T-helper 17 cell (primary cell): ENCODE measurements at regions not wholly inside any gene's neighbourhood (a gene's known extent, or its start where the extent isn't known, plus 50 kb on each side); places are given as distances from the start of the nearest gene placed in this dataset.

Source experiments
- ATAC-seq: fragments of 150-1000 bp; cut with Tn5 transposase; 2 replicates; pipeline ENCODE4 v1.10.0; 2021; ENCODE audit warnings: mild to moderate bottlenecking, moderate library complexity
- DNase-seq, 3 donors: peaks; one replicate each; pipeline versions ENCODE4 v3.0.0 to v3.0.0-alpha.2; 2020 to 2021
- H3K9me3 ChIP-seq: one replicate; pipeline ENCODE4 v1.7.0; 2013; ENCODE audit warnings: low read length, mild to moderate bottlenecking; ENCODE audit not compliant: control insufficient read depth, poor library complexity, severe bottlenecking
- H3K27ac Mint-ChIP-seq: one replicate; pipeline ENCODE4 v1.8.0; 2022; ENCODE audit warnings: mild to moderate bottlenecking, moderate library complexity, mixed read lengths
- H3K27me3 Mint-ChIP-seq: one replicate; pipeline ENCODE4 v1.8.0; 2022; ENCODE audit warnings: mixed read lengths
- H3K36me3 Mint-ChIP-seq: one replicate; pipeline ENCODE4 v1.8.0; 2022; ENCODE audit warnings: low read depth, mixed read lengths
- H3K4me1 Mint-ChIP-seq: one replicate; pipeline ENCODE4 v1.8.0; 2022; ENCODE audit warnings: mild to moderate bottlenecking, mixed read lengths
- H3K4me3 Mint-ChIP-seq: one replicate; pipeline ENCODE4 v1.8.0; 2022; ENCODE audit warnings: mild to moderate bottlenecking, moderate library complexity, mixed read lengths

GRCh38 chr14:101007004-101007614, 103.6 kb upstream of the RTL1 start:
- Mint-ChIP-seq H3K27me3 (peaks cover 41% of the 10 kb centered on the region), H3K27ac (no peak overlapping the region), H3K4me1 (no peaks in the 10 kb centered on the region), H3K4me3 (no peak overlapping the region), H3K36me3 (no peaks in the 10 kb centered on the region)
- no peak for DNase-seq
- no peaks in the 10 kb centered on the region for H3K9me3 ChIP-seq
- no peak for ATAC-seq

GRCh38 chr14:101007765-101008164, 104.2 kb upstream of the RTL1 start:
- no peak for ATAC-seq

GRCh38 chr14:101008196-101008595, 104.7 kb upstream of the RTL1 start:
- Mint-ChIP-seq H3K36me3 (no peaks in the 10 kb centered on the region), H3K27ac (no peak overlapping the region), H3K4me1 (no peaks in the 10 kb centered on the region), H3K27me3 (peaks cover 36% of the 10 kb centered on the region), H3K4me3 (no peak overlapping the region)
- ATAC-seq (no peak), DNase-seq (no peak)
- no peaks in the 10 kb centered on the region for H3K9me3 ChIP-seq

More at GRCh38 chr14:101007765-101008164, 104.2 kb upstream of the RTL1 start:
- Mint-ChIP-seq H3K27ac (no peak overlapping the region), H3K36me3 (no peaks in the 10 kb centered on the region), H3K27me3 (peaks cover 41% of the 10 kb centered on the region), H3K4me3 (no peak overlapping the region), H3K4me1 (no peaks in the 10 kb centered on the region)
- DNase-seq: no peak
- no peaks in the 10 kb centered on the region for H3K9me3 ChIP-seq

DNA sequence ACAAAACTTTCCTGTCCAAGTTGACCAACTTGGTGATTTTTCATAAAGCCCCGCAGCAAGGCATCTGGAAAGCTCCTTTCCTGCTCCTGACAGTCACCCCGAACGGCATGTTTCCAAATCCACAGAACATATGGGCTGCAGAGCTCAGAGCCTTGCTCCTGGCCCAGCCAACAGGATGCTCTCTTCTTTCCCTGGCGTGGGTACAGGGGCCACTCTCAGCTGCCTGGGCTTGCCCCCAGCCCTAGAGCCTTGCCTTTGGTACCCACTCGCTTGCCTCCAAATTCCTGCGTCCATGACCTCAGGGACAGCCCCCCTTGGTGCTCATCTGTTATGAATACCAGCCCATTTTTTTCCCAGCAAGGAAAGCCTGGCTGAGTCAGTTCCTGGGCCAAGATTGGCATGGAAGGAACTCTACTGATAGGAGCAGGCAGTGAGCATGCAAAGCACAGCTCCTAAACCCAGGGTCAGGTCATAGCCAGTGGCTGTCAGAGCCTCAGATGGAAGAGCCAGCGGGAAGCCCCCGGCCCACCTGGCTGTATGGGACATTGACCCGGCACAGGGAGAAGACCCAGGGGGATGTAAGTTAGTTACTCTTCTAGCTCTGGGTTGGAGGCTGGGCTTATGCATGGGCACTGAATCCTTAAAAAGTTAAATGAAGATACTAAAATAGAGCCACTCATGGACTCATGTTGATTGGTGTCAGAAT, 105.3 kb upstream of the RTL1 start:
- Mint-ChIP-seq H3K27ac (no peak overlapping the region), H3K4me1 (no peaks in the 10 kb centered on the region), H3K27me3 (peaks cover 30% of the 10 kb centered on the region), H3K36me3 (no peaks in the 10 kb centered on the region), H3K4me3 (no peak overlapping the region)
- DNase-seq (no peak), ATAC-seq (no peak)
- no peaks in the 10 kb centered on the region for H3K9me3 ChIP-seq

- no peak for DNase-seq
These were observed 106.0 kb upstream of the RTL1 start for GRCh38 chr14:101009531-101009930.

DNA sequence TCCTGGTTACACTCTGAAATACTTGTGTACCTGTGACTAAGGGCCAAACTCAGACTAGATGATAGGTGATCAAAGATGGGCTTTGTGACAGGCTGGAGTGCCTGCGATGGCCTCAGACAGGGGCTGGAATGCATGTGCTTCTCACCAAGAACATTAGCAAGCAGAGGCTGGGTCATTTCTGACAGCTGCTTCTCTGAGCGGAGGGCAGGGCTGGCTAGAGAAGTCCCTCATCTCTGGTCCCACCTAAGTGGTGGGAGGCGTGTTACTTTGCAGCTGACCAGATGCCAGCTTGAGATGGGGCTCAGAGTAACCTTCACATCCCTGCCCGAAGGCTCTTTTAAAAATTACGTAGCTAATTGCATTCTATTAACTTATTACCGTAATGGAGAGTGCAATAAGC, 106.8 kb upstream of the RTL1 start:
- DNase-seq (no peak), ATAC-seq (no peak)
- H3K27me3 Mint-ChIP-seq: peaks cover 15% of the 10 kb centered on the region
- no peak overlapping the region for H3K27ac Mint-ChIP-seq
- H3K9me3 ChIP-seq: no peaks in the 10 kb centered on the region
- H3K4me1 Mint-ChIP-seq: no peaks in the 10 kb centered on the region
- no peaks in the 10 kb centered on the region for H3K36me3 Mint-ChIP-seq
- no peak overlapping the region for H3K4me3 Mint-ChIP-seq

More at GRCh38 chr14:101009531-101009930, 106.0 kb upstream of the RTL1 start:
- H3K9me3 ChIP-seq: no peaks in the 10 kb centered on the region
- Mint-ChIP-seq H3K27me3 (peaks cover 23% of the 10 kb centered on the region), H3K36me3 (no peaks in the 10 kb centered on the region), H3K4me1 (no peaks in the 10 kb centered on the region), H3K27ac (no peak overlapping the region), H3K4me3 (no peak overlapping the region)
- no peak for ATAC-seq

- no peaks in the 10 kb centered on the region for H3K4me1 Mint-ChIP-seq
These were observed 107.3 kb upstream of the RTL1 start for GRCh38 chr14:101010835-101011234.

DNA sequence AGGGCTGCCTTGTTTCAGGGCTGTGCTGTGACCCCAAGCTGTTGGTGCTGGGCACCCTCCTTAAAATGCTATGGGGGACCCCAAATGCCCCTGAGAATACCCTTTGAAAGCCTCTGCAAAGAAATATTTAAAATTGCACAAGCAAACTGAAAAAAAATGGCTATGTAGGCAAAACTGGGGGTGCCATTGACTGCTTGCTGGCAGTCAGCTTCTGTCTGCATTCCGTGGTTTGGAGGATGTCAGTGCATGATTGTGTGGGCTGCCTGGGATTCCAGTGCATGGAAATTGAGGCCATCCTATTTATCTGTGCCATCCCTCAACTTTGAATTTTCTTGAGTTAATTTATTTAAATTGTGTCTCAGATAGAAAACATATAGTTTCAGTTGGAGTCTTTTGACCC, 113.7 kb upstream of the RTL1 start:
- H3K27ac Mint-ChIP-seq: no peak overlapping the region
- H3K4me1 Mint-ChIP-seq: no peaks in the 10 kb centered on the region
- peaks cover 3% of the 10 kb centered on the region for H3K36me3 Mint-ChIP-seq
- no peaks in the 10 kb centered on the region for H3K9me3 ChIP-seq
- H3K4me3 Mint-ChIP-seq: no peak overlapping the region
- ATAC-seq (no peak), DNase-seq (no peak)
- peaks cover 22% of the 10 kb centered on the region for H3K27me3 Mint-ChIP-seq

More at GRCh38 chr14:101010835-101011234, 107.3 kb upstream of the RTL1 start:
- no peak overlapping the region for H3K27ac Mint-ChIP-seq
- no peak overlapping the region for H3K4me3 Mint-ChIP-seq
- H3K27me3 Mint-ChIP-seq: peaks cover 15% of the 10 kb centered on the region
- no peak for ATAC-seq
- no peak for DNase-seq
- H3K36me3 Mint-ChIP-seq: no peaks in the 10 kb centered on the region
- H3K9me3 ChIP-seq: no peaks in the 10 kb centered on the region

DNA sequence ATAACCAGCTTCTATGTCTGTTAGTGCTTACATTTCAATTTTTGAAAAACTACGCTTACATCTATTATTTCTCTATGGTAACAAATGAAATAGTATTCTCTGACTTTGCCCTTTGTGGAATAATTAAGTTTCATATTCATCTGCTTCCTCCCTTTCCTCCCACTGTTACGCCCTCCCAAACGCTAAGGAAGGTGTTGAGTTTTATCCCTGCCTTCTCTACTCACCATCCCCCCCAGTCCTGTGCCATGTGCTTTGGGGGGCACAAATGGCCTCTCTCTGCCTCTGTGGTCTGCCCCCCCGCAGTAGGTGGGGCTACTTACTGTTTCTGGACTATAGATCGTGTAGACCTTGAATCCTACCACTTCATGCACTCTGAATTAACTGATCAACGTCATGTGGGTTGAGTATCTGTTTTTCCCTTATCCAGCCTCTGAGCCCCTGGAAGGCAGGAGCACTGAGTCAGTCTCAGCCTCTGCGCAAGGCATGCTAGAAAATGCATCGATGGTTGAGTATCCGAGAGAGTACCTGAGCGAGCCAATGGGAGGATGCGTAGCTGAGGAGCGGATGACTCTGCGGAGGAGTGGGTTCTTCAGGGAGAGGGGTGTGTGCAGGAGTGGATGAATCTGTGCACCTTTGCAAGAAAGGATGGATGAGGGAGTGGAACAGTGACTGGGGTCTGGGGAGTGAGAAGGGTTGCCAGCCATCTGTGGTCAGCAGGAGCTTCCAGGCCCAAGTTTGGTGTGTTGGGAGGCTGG, 114.5 kb upstream of the RTL1 start:
- DNase-seq: no peak
- Mint-ChIP-seq H3K4me3 (no peak overlapping the region), H3K36me3 (peaks cover 3% of the 10 kb centered on the region), H3K4me1 (no peaks in the 10 kb centered on the region), H3K27me3 (peaks cover 25% of the 10 kb centered on the region), H3K27ac (no peak overlapping the region)
- H3K9me3 ChIP-seq: no peaks in the 10 kb centered on the region
- no peak for ATAC-seq

- no peak overlapping the region for H3K4me3 Mint-ChIP-seq
These were observed 115.2 kb upstream of the RTL1 start for GRCh38 chr14:101018561-101019290.

GRCh38 chr14:101019541-101019940, 116.0 kb upstream of the RTL1 start:
- H3K4me1 Mint-ChIP-seq: no peaks in the 10 kb centered on the region
- peaks cover 25% of the 10 kb centered on the region for H3K27me3 Mint-ChIP-seq
- no peak overlapping the region for H3K27ac Mint-ChIP-seq
- ATAC-seq (no peak), DNase-seq (no peak)
- H3K9me3 ChIP-seq: no peaks in the 10 kb centered on the region
- H3K4me3 Mint-ChIP-seq: no peak overlapping the region
- peaks cover 3% of the 10 kb centered on the region for H3K36me3 Mint-ChIP-seq

More at GRCh38 chr14:101018561-101019290, 115.2 kb upstream of the RTL1 start:
- Mint-ChIP-seq H3K4me1 (no peaks in the 10 kb centered on the region), H3K27ac (no peak overlapping the region), H3K36me3 (peaks cover 3% of the 10 kb centered on the region), H3K27me3 (peaks cover 25% of the 10 kb centered on the region)
- H3K9me3 ChIP-seq: no peaks in the 10 kb centered on the region
- ATAC-seq (no peak), DNase-seq (no peak)

- no peak overlapping the region for H3K4me3 Mint-ChIP-seq
- H3K4me1 Mint-ChIP-seq: no peaks in the 10 kb centered on the region
- H3K9me3 ChIP-seq: no peaks in the 10 kb centered on the region
- peaks cover 3% of the 10 kb centered on the region for H3K36me3 Mint-ChIP-seq
- ATAC-seq (no peak), DNase-seq (no peak)
- peaks cover 31% of the 10 kb centered on the region for H3K27me3 Mint-ChIP-seq
- no peak overlapping the region for H3K27ac Mint-ChIP-seq
These were observed 116.6 kb upstream of the RTL1 start for GRCh38 chr14:101019990-101020710.
